HCT116 (cell line): ENCODE measurements at regions not wholly inside any gene's neighbourhood (a gene's known extent, or its start where the extent isn't known, plus 50 kb on each side); places are given as distances from the start of the nearest gene placed in this dataset.
"Not testable (repeated sequence)": the region's sequence is repeated elsewhere in the genome, so short reads cannot be mapped to it uniquely, and the experiment has no call there.

Source experiments
- ATAC-seq: fragments of 200-7000 bp; cut with Tn5 transposase; 2 replicates; pipeline ENCODE4 v1.9.1; 2020; ENCODE audit warnings: mild to moderate bottlenecking, moderate library complexity
- BruUV-seq: library from RNA; stranded (reverse); fragments of 400-500 nt; replicated peaks from 2 replicates; lab custom pipeline; 2021; lab: Mats Ljungman, UMichigan
- CTCF ChIA-PET: fragments of 300-600 bp; sonication (Branson Sonifier 250); formaldehyde crosslinking; loops from one replicate; lab custom pipeline; 2021; ENCODE audit warnings: antibody characterized with exemption; lab: Charles Lee
- POLR2A ChIA-PET: fragments of 300-600, 350-600 bp; sonication (Branson Sonifier 250); formaldehyde crosslinking; loops from one replicate; lab custom pipeline; 2021; ENCODE audit warnings: antibody characterized with exemption; lab: Charles Lee
- RAD21 ChIA-PET, 2 experiments: fragments of 300-600 bp; sonication (Branson Sonifier 250); formaldehyde crosslinking; loops; one replicate each; lab custom pipeline; 2023; ENCODE audit warnings: low total read pairs in 2 of 2; ENCODE audit not compliant: uncharacterized antibody in 2 of 2, unreplicated experiment in 2 of 2, low non-redundant PET in 1 of 2; lab: Charles Lee
- DNase-seq: peaks from one replicate; pipeline ENCODE4 v3.0.0-alpha.2; 2010; ENCODE audit warnings: low read depth, low spot score
- H2AFZ ChIP-seq: fragments of 200-600 bp; shearing (Covaris generic), sonication (generic); 2 replicates; pipeline ENCODE4 v1.6.1; 2017; ENCODE audit warnings: low read depth, mixed run types, mixed read lengths, antibody characterized with exemption, low read length; ENCODE audit not compliant: poor library complexity, severe bottlenecking
- H3K27ac ChIP-seq: 2 replicates; pipeline ENCODE4 v1.5.1; 2012; ENCODE audit warnings: low read depth, low read length
- H3K27me3 ChIP-seq: fragments of 200-600 bp; sonication (generic); 2 replicates; pipeline ENCODE4 v1.6.1; 2016; ENCODE audit warnings: mixed run types, low read length, mixed read lengths; ENCODE audit not compliant: insufficient read depth
- H3K36me3 ChIP-seq, 2 experiments: fragments of 200-500 bp in 1 of 2; fragments of 200-600 bp in 1 of 2; sonication (Bioruptor generic) in 1 of 2; sonication (generic) in 1 of 2; 2 replicates each; pipeline versions ENCODE4 v1.5.1 to v1.6.1; 2014 to 2016; ENCODE audit warnings: low read length in 2 of 2, inconsistent platforms in 1 of 2, mixed read lengths in 1 of 2, mixed run types in 1 of 2; ENCODE audit not compliant: insufficient read depth in 2 of 2, control insufficient read depth in 1 of 2
- H3K4me1 ChIP-seq, 2 experiments: fragments of 200-600 bp in 1 of 2; sonication (generic) in 1 of 2; 2 replicates each; pipeline versions ENCODE4 v1.5.1 to v1.6.1; 2012 to 2017; ENCODE audit warnings: low read length in 2 of 2, inconsistent platforms in 1 of 2, mild to moderate bottlenecking in 1 of 2, mixed read lengths in 1 of 2, mixed run types in 1 of 2, moderate library complexity in 1 of 2; ENCODE audit not compliant: insufficient read depth in 2 of 2, control insufficient read depth in 1 of 2
- H3K4me2 ChIP-seq: fragments of 200-600 bp; sonication (generic); 2 replicates; pipeline ENCODE4 v1.6.1; 2017; ENCODE audit warnings: mixed run types, low read length, mixed read lengths
- H3K4me3 ChIP-seq, 2 experiments: fragments of 200-600 bp in 1 of 2; sonication (generic) in 1 of 2; replicated peaks in 1 of 2; 2 replicates each; pipeline ENCODE4 v1.5.1; 2011 to 2016; ENCODE audit warnings: low read length in 2 of 2, control low read depth in 1 of 2, low read depth in 1 of 2, mild to moderate bottlenecking in 1 of 2, mixed read lengths in 1 of 2, mixed run types in 1 of 2
- H3K79me2 ChIP-seq: fragments of 200-600 bp; sonication (generic); 2 replicates; pipeline ENCODE4 v1.6.1; 2017; ENCODE audit warnings: mild to moderate bottlenecking, mixed run types, low read length, moderate library complexity, mixed read lengths; ENCODE audit not compliant: insufficient read depth
- H3K9ac ChIP-seq: fragments of 200-600 bp; sonication (generic); 2 replicates; pipeline ENCODE4 v1.6.1; 2016; ENCODE audit warnings: low read length, mixed read lengths
- H3K9me2 ChIP-seq: fragments of 200-600 bp; sonication (generic), shearing (Covaris generic); 2 replicates; pipeline ENCODE4 v1.6.1; 2017; ENCODE audit warnings: mixed run types, mild to moderate bottlenecking, moderate library complexity; ENCODE audit not compliant: insufficient read depth
- H3K9me3 ChIP-seq, 2 experiments: fragments of 200-500 bp in 1 of 2; fragments of 200-600 bp in 1 of 2; sonication (Bioruptor generic) in 1 of 2; sonication (generic) in 1 of 2; 2 replicates each; pipeline ENCODE4 v1.6.1; 2014 to 2017; ENCODE audit warnings: low read length in 2 of 2, mixed read lengths in 2 of 2, inconsistent platforms in 1 of 2, low read depth in 1 of 2, mild to moderate bottlenecking in 1 of 2, mixed run types in 1 of 2, moderate library complexity in 1 of 2; ENCODE audit not compliant: control insufficient read depth in 1 of 2, insufficient read depth in 1 of 2
- H4K20me1 ChIP-seq: fragments of 200-600 bp; sonication (generic), shearing (Covaris generic); 2 replicates; pipeline ENCODE4 v1.6.1; 2017; ENCODE audit warnings: mixed run types, mild to moderate bottlenecking, moderate library complexity; ENCODE audit not compliant: insufficient read depth
- ATF3 ChIP-seq: IDR thresholded peaks from 2 replicates; pipeline ENCODE4 v1.6.1; 2012
- CTCF ChIP-seq, 3 experiments: fragments of 200-600 bp in 1 of 3; sonication (generic) in 1 of 3; IDR thresholded peaks in 2 of 3; conservative IDR thresholded peaks in 1 of 3; 2 replicates each; pipeline ENCODE4 v1.5.1; 2012 to 2017; ENCODE audit warnings: low read depth in 2 of 3, low read length in 2 of 3, antibody characterized with exemption in 1 of 3, borderline replicate concordance in 1 of 3, control low read depth in 1 of 3, mild to moderate bottlenecking in 1 of 3, mixed read lengths in 1 of 3, mixed run types in 1 of 3, moderate library complexity in 1 of 3; ENCODE audit not compliant: insufficient read depth in 1 of 3
- EGR1 ChIP-seq: IDR thresholded peaks from 2 replicates; pipeline ENCODE4 v1.6.1; 2012; ENCODE audit warnings: low read depth
- EZH2 ChIP-seq: fragments of 200-600 bp; sonication (generic); IDR thresholded peaks from 2 replicates; pipeline ENCODE4 v1.6.1; 2017; ENCODE audit warnings: antibody characterized with exemption, mixed run types
- EZH2phosphoT487 ChIP-seq: fragments of 200-600 bp; IDR thresholded peaks from 2 replicates; pipeline ENCODE4 v1.6.1; 2018; ENCODE audit warnings: antibody characterized with exemption, borderline replicate concordance
- JUND ChIP-seq: IDR thresholded peaks from 2 replicates; pipeline ENCODE4 v1.6.1; 2012
- POLR2AphosphoS5 ChIP-seq: IDR thresholded peaks from 2 replicates; pipeline ENCODE4 v1.6.1; 2011; ENCODE audit warnings: mild to moderate bottlenecking, low read depth, low read length, moderate library complexity
- RAD21 ChIP-seq: IDR thresholded peaks from 2 replicates; pipeline ENCODE4 v1.6.1; 2012; ENCODE audit warnings: low read depth, mild to moderate bottlenecking
- SIN3A ChIP-seq: IDR thresholded peaks from 2 replicates; pipeline ENCODE4 v1.6.1; 2012; ENCODE audit warnings: low read depth
- SP1 ChIP-seq: IDR thresholded peaks from 2 replicates; pipeline ENCODE4 v1.6.1; 2012; ENCODE audit warnings: low read depth
- ZBTB33 ChIP-seq: IDR thresholded peaks from 2 replicates; pipeline ENCODE4 v1.6.1; 2011; ENCODE audit warnings: mild to moderate bottlenecking, low read length, moderate library complexity; ENCODE audit not compliant: insufficient replicate concordance; ENCODE audit errors: extremely low read depth
- ZNF274 ChIP-seq: fragments of 200-500 bp; sonication (Bioruptor generic); IDR thresholded peaks from 2 replicates; pipeline ENCODE4 v1.6.1; 2014; ENCODE audit warnings: mild to moderate bottlenecking, low read depth, low read length, inconsistent platforms
- intact Hi-C: fragments of 100-400 bp; cut with micrococcal nuclease; formaldehyde crosslinking; loops from 2 replicates; pipeline ENCODE4 v1.10.0; 2022

GRCh38 chr5:98190344-98190743, 583.1 kb upstream of the RGMB start:
- H3K9me2 ChIP-seq, CTCF ChIA-PET, H3K9me3 ChIP-seq, H2AFZ ChIP-seq, RAD21 ChIA-PET, ATAC-seq, intact Hi-C loops, DNase-seq, BruUV-seq, H3K4me2 ChIP-seq, H3K4me3 ChIP-seq, H3K79me2 ChIP-seq, POLR2A ChIA-PET, H3K36me3 ChIP-seq, H3K9ac ChIP-seq, H3K27ac ChIP-seq, H4K20me1 ChIP-seq, H3K27me3 ChIP-seq, H3K4me1 ChIP-seq: not testable (repeated sequence)

- no peaks in the 10 kb centered on the region for H4K20me1 ChIP-seq
- intact Hi-C loops: no loop called here
- H3K4me3 ChIP-seq: no peak overlapping the region
- CTCF ChIA-PET: no interaction called here
- no peaks in the 10 kb centered on the region for H3K27me3 ChIP-seq
- no peak overlapping the region for H3K27ac ChIP-seq
- no peaks in the 10 kb centered on the region; a peak in 1 of 4 replicates for H3K4me1 ChIP-seq
- RAD21 ChIA-PET: no interaction called here
- BruUV-seq: no TSS peak
- no peaks in the 10 kb centered on the region for H3K9me2 ChIP-seq
- DNase-seq (no peak), ATAC-seq (no peak)
- no peak overlapping the region for H3K4me2 ChIP-seq
- POLR2A ChIA-PET: no interaction called here
- H3K79me2 ChIP-seq: no peaks in the 10 kb centered on the region
- no peaks in the 10 kb centered on the region for H3K9me3 ChIP-seq
- no peaks in the 10 kb centered on the region for H3K36me3 ChIP-seq
- no peak overlapping the region for H2AFZ ChIP-seq
- H3K9ac ChIP-seq: no peak overlapping the region
- TF ChIP-seq EGR1 (no peak), SP1 (no peak), ATF3 (no peak), POLR2AphosphoS5 (no peak), RAD21 (no peak), EZH2phosphoT487 (no peak), ZBTB33 (no peak), EZH2 (no peak), ZNF274 (no peak), JUND (no peak), CTCF (IDR thresholded peaks at IDR 0.05 in 2 of 3, conservative IDR thresholded peaks at IDR 0.05 in 1 of 3; ENCODE audit: borderline replicate concordance in 1 of 3, insufficient read depth in 1 of 3, low read depth in 2 of 3, low read length in 2 of 3) (no peak), SIN3A (no peak)
These were observed 579.3 kb upstream of the RGMB start for GRCh38 chr5:98193921-98194760.
